DND-41 (cell line): ENCODE measurements at regions not wholly inside any gene's neighbourhood (a gene's known extent, or its start where the extent isn't known, plus 50 kb on each side); places are given as distances from the start of the nearest gene placed in this dataset.
"Not testable (repeated sequence)": the region's sequence is repeated elsewhere in the genome, so short reads cannot be mapped to it uniquely, and the experiment has no call there.

Experiments
- EZH2 ChIP-seq: IDR thresholded peaks from 3 replicates; pipeline ENCODE4 v1.6.1; 2012; ENCODE audit warnings: borderline replicate concordance, low read depth, mild to moderate bottlenecking, moderate library complexity, low read length, inconsistent platforms; ENCODE audit not compliant: severe bottlenecking
- TF ChIP-seq, protein P1 (sequence below): IDR thresholded peaks from 2 replicates; pipeline ENCODE4 v1.5.1; 2012; ENCODE audit warnings: borderline replicate concordance, low read length, moderate library complexity, mild to moderate bottlenecking; ENCODE audit not compliant: poor library complexity, severe bottlenecking; ENCODE audit errors: extremely low read depth

- TF ChIP-seq, protein P1, sequence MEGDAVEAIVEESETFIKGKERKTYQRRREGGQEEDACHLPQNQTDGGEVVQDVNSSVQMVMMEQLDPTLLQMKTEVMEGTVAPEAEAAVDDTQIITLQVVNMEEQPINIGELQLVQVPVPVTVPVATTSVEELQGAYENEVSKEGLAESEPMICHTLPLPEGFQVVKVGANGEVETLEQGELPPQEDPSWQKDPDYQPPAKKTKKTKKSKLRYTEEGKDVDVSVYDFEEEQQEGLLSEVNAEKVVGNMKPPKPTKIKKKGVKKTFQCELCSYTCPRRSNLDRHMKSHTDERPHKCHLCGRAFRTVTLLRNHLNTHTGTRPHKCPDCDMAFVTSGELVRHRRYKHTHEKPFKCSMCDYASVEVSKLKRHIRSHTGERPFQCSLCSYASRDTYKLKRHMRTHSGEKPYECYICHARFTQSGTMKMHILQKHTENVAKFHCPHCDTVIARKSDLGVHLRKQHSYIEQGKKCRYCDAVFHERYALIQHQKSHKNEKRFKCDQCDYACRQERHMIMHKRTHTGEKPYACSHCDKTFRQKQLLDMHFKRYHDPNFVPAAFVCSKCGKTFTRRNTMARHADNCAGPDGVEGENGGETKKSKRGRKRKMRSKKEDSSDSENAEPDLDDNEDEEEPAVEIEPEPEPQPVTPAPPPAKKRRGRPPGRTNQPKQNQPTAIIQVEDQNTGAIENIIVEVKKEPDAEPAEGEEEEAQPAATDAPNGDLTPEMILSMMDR: not testable (repeated sequence)
- not testable (repeated sequence) for TF ChIP-seq EZH2
Observed at GRCh38 chr6:131504387-131504786, 68.6 kb upstream of the ARG1 start.
